Neural crest cell (in vitro differentiated cells): ENCODE measurements at regions not wholly inside any gene's neighbourhood (a gene's known extent, or its start where the extent isn't known, plus 50 kb on each side); places are given as distances from the start of the nearest gene placed in this dataset.

Source experiments
- DNase-seq: peaks from one replicate; pipeline ENCODE4 v3.0.0; 2021; ENCODE audit warnings: low read depth, mixed read lengths, low spot score
- H3K27ac Mint-ChIP-seq: one replicate; pipeline ENCODE4 v1.8.0; 2021; ENCODE audit warnings: mild to moderate bottlenecking, mixed read lengths; ENCODE audit not compliant: unreplicated experiment
- H3K27me3 Mint-ChIP-seq: 2 replicates; pipeline ENCODE4 v1.8.0; 2021; ENCODE audit warnings: low read depth, mild to moderate bottlenecking, mixed read lengths
- H3K36me3 Mint-ChIP-seq: 2 replicates; pipeline ENCODE4 v1.8.0; 2021; ENCODE audit warnings: low read depth, mild to moderate bottlenecking, mixed read lengths
- H3K4me1 Mint-ChIP-seq: 2 replicates; pipeline ENCODE4 v1.8.0; 2021; ENCODE audit warnings: mixed read lengths
- H3K4me3 Mint-ChIP-seq: one replicate; pipeline ENCODE4 v1.8.0; 2021; ENCODE audit warnings: mild to moderate bottlenecking, mixed read lengths
- H3K9me3 Mint-ChIP-seq: 2 replicates; pipeline ENCODE4 v1.8.0; 2021; ENCODE audit warnings: mixed read lengths
- TF ChIP-seq, protein P1 (sequence below): fragments of 200-600 bp; sonication (generic); conservative IDR thresholded peaks from 2 replicates; pipeline ENCODE4 v1.5.0; 2021; ENCODE audit warnings: antibody characterized with exemption, mild to moderate bottlenecking

DNA sequence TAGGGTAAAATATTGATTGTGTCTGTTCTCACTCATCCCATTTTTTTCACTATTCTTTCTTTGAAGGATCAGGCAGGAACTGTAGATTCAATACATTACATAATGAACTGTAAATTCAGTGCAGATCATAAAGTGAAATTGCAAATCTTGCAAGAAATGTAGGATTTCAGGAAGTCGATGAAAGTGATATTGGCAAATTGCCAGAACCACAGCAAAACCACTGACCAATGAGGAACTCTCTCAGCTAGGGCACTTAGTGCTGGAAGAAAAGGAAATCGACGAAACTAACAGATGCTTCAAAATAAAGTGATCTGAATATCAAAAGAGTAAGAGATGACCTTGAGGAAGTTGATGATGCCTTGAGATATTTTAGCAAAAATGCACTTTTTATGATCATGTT is 157.6 kb downstream of the AACS start:
- Mint-ChIP-seq H3K27ac (no peak overlapping the region), H3K36me3 (no peaks in the 10 kb centered on the region), H3K4me1 (no peaks in the 10 kb centered on the region), H3K9me3 (no peaks in the 10 kb centered on the region), H3K27me3 (no peaks in the 10 kb centered on the region), H3K4me3 (no peak overlapping the region)
- TF ChIP-seq, protein P1, sequence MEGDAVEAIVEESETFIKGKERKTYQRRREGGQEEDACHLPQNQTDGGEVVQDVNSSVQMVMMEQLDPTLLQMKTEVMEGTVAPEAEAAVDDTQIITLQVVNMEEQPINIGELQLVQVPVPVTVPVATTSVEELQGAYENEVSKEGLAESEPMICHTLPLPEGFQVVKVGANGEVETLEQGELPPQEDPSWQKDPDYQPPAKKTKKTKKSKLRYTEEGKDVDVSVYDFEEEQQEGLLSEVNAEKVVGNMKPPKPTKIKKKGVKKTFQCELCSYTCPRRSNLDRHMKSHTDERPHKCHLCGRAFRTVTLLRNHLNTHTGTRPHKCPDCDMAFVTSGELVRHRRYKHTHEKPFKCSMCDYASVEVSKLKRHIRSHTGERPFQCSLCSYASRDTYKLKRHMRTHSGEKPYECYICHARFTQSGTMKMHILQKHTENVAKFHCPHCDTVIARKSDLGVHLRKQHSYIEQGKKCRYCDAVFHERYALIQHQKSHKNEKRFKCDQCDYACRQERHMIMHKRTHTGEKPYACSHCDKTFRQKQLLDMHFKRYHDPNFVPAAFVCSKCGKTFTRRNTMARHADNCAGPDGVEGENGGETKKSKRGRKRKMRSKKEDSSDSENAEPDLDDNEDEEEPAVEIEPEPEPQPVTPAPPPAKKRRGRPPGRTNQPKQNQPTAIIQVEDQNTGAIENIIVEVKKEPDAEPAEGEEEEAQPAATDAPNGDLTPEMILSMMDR = no peak
- DNase-seq = no peak

DNA sequence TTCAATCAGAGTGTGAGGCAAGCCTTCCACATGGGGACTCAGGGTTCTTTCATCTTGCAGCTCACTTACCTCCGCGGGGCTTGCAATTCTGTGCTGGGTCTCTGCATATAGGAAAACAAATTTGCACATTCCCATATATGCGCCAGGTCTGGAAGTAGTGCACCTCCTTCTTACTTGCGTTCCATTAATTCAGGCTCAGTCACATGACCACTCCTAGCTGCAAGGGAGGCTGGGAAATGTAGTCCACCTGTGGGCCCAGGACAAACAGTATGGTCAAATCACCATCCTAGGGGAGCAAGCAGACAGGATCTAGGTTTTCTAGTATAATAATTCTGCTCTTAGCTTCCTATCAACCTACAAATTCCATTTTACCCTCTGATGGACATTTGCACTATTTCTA is 160.4 kb downstream of the AACS start:
- Mint-ChIP-seq H3K36me3 (no peaks in the 10 kb centered on the region), H3K9me3 (no peaks in the 10 kb centered on the region), H3K4me1 (peaks cover 6% of the 10 kb centered on the region), H3K4me3 (no peak overlapping the region), H3K27me3 (no peaks in the 10 kb centered on the region), H3K27ac (no peak overlapping the region)
- DNase-seq = no peak
- TF ChIP-seq, protein P1 = no peak

DNA sequence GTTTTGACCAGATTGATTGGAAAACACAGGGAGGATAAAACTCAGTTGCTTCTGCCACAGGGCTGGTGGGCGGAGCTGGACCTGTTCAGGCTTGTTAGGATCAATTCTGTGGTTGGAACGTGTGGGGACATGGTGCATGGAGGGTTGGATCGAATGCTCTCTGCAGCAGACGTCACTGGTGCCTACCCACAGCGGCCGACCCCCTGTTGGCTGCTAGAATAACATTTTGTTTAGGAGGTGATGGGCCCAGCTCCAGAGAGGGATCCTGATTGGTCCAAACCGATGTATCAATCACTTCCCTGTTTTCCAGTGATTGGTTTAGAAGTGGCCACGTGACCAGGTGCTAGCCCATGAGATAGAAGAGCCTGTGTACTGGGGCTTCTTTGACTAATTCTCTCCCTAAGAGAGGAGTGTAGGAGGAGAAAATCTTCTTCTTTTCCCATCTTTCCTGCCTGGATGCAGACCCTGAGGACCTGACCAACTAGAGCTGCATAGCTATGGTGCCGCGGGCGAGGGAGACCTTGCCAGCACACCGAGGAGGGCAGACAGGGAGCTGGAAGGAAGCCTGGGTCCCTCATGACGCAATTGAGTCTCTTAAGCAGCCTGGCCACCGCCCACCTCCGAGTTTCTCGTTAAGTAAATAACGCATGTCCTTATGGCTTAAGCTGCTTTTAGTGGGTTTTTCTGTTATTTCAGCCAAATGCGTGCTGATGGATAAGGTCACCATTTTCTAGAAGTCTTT is 163.5 kb downstream of the AACS start:
- H3K27ac Mint-ChIP-seq = no peak overlapping the region
- no peak for DNase-seq
- H3K27me3 Mint-ChIP-seq = no peaks in the 10 kb centered on the region
- no peaks in the 10 kb centered on the region for H3K9me3 Mint-ChIP-seq
- no peaks in the 10 kb centered on the region for H3K36me3 Mint-ChIP-seq
- TF ChIP-seq, protein P1 = no peak
- H3K4me3 Mint-ChIP-seq = no peak overlapping the region
- H3K4me1 Mint-ChIP-seq = peaks cover 6% of the 10 kb centered on the region

DNA sequence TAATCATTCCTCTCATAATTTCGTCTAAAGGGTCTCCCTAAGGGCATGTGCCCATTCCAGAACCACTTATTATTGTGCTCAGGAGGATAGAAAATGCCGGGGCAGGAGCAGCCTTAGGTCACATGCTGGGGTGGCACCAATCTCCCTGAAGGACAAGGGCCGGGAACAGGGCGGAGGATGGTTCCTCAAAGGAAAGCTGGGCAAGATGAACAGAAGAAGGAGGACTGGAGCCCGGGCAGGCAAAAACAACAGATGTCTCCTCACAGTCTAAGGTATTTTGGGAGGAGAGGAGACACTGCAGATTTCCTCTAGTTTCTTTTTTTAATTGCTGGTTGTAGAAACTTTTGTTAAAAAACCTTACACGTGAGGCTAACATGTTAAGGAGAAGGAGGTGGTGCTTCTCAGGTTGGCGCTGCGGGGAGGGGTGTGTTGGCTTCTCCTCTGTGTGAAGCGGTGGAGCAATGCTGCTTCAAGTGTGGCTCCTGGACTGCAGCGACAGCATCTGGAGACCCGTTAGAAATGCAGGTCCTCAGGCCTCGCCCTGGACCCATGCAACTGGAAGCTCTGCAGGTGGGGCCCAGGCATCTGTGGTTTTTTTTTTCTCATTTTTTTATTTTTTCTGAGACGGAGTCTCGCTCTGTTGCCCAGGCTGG is 164.8 kb downstream of the AACS start:
- no peaks in the 10 kb centered on the region for H3K36me3 Mint-ChIP-seq
- no peak overlapping the region for H3K27ac Mint-ChIP-seq
- no peak for DNase-seq
- no peak overlapping the region for H3K4me3 Mint-ChIP-seq
- no peaks in the 10 kb centered on the region for H3K9me3 Mint-ChIP-seq
- TF ChIP-seq, protein P1 = no peak
- H3K27me3 Mint-ChIP-seq = peaks cover 2% of the 10 kb centered on the region
- H3K4me1 Mint-ChIP-seq = peaks cover 6% of the 10 kb centered on the region

DNA sequence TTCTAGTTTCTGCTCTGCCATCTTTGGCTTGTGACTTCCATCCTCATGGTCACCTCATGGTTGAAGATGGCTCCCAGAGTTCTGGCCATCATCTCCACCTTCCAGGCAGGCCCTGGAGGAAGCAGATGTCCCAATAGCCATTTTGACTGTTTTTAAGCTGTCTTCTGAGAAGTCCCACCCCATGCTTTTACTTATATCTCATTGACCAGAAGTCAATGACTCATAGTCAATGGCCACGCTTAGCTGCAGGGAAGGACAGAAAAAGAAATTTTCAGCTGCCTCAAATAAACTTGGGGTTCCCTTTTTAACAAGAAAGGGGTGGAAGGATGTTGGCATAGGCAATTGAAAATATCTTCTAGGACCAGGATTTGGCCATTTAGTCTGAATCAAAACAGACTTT is 168.1 kb downstream of the AACS start:
- no peak for DNase-seq
- Mint-ChIP-seq H3K27ac (no peak overlapping the region), H3K27me3 (peaks cover 2% of the 10 kb centered on the region), H3K4me1 (peaks cover 3% of the 10 kb centered on the region), H3K36me3 (no peaks in the 10 kb centered on the region), H3K4me3 (no peak overlapping the region), H3K9me3 (no peaks in the 10 kb centered on the region)
- TF ChIP-seq, protein P1 = no peak
